GM18909 (cell line): ENCODE measurements at regions not wholly inside any gene's neighbourhood (a gene's known extent, or its start where the extent isn't known, plus 50 kb on each side); places are given as distances from the start of the nearest gene placed in this dataset.

Experiments
- ATAC-seq: cut with Tn5 transposase; IDR thresholded peaks from one replicate; pipeline ENCODE4 v1.9.1; 2021; ENCODE audit warnings: mild to moderate bottlenecking; ENCODE audit not compliant: unreplicated experiment, poor library complexity

- ATAC-seq = no peak
Measured at GRCh38 chr13:73340069-73340468, 281.3 kb downstream of the KLF5 start.

GRCh38 chr13:73339086-73339485 lies 280.3 kb downstream of the KLF5 start:
- no peak for ATAC-seq

GRCh38 chr13:73338389-73338788 lies 279.6 kb downstream of the KLF5 start:
- ATAC-seq = no peak

GRCh38 chr13:73337532-73337931 lies 278.7 kb downstream of the KLF5 start:
- ATAC-seq = no peak

- no peak for ATAC-seq
Measured at GRCh38 chr13:73336773-73337172, 278.0 kb downstream of the KLF5 start.

- no peak for ATAC-seq
Measured at GRCh38 chr13:73335944-73336343, 277.1 kb downstream of the KLF5 start.

- ATAC-seq = peak; percentile 99
Measured at GRCh38 chr13:73335210-73335609, 276.4 kb downstream of the KLF5 start.

GRCh38 chr13:73334445-73334844 lies 275.6 kb downstream of the KLF5 start:
- no peak for ATAC-seq

GRCh38 chr13:73331556-73331955 lies 272.8 kb downstream of the KLF5 start:
- ATAC-seq = no peak

- ATAC-seq = no peak
Measured at GRCh38 chr13:73329355-73329754, 270.6 kb downstream of the KLF5 start.

GRCh38 chr13:73327579-73327978 lies 268.8 kb downstream of the KLF5 start:
- ATAC-seq = no peak

GRCh38 chr13:73325723-73326558 lies 267.1 kb downstream of the KLF5 start:
- ATAC-seq = peak; percentile 92

- no peak for ATAC-seq
Measured at GRCh38 chr13:73324842-73325722, 266.3 kb downstream of the KLF5 start.

GRCh38 chr13:73323615-73324014 lies 264.8 kb downstream of the KLF5 start:
- ATAC-seq = no peak

- peak; percentile 57 for ATAC-seq
Measured at GRCh38 chr13:73321043-73321442, 262.2 kb downstream of the KLF5 start.

- no peak for ATAC-seq
Measured at GRCh38 chr13:73317140-73317539, 258.3 kb downstream of the KLF5 start.

GRCh38 chr13:73310366-73310765 lies 251.6 kb downstream of the KLF5 start:
- ATAC-seq = no peak

GRCh38 chr13:73307481-73307880 lies 248.7 kb downstream of the KLF5 start:
- no peak for ATAC-seq

GRCh38 chr13:73306688-73307087 lies 247.9 kb downstream of the KLF5 start:
- ATAC-seq = no peak

- ATAC-seq = no peak
Measured at GRCh38 chr13:73304442-73304841, 245.6 kb downstream of the KLF5 start.

GRCh38 chr13:73303851-73304250 lies 245.0 kb downstream of the KLF5 start:
- ATAC-seq = no peak
